BLaER1 (cell line): ENCODE measurements at regions not wholly inside any gene's neighbourhood (a gene's known extent, or its start where the extent isn't known, plus 50 kb on each side); places are given as distances from the start of the nearest gene placed in this dataset.
"Not testable (repeated sequence)": the region's sequence is repeated elsewhere in the genome, so short reads cannot be mapped to it uniquely, and the experiment has no call there.

Source experiments
- H3K27ac ChIP-seq: shearing (Covaris generic); formaldehyde crosslinking; 2 replicates; pipeline ENCODE4 v1.8.1; 2022
- H3K27me3 ChIP-seq: shearing (Covaris generic); formaldehyde crosslinking; 2 replicates; pipeline ENCODE4 v1.8.1; 2022
- H3K36me3 ChIP-seq: shearing (Covaris generic); formaldehyde crosslinking; 2 replicates; pipeline ENCODE4 v1.8.1; 2022
- H3K4me1 ChIP-seq: shearing (Covaris generic); formaldehyde crosslinking; 2 replicates; pipeline ENCODE4 v1.8.1; 2022
- H3K4me2 ChIP-seq: shearing (Covaris generic); formaldehyde crosslinking; 2 replicates; pipeline ENCODE4 v1.8.1; 2022
- H3K4me3 ChIP-seq: shearing (Covaris generic); formaldehyde crosslinking; 2 replicates; pipeline ENCODE4 v1.8.1; 2022
- H3K9ac ChIP-seq: shearing (Covaris generic); formaldehyde crosslinking; 2 replicates; pipeline ENCODE4 v1.8.1; 2022
- H3K9me3 ChIP-seq: shearing (Covaris generic); formaldehyde crosslinking; 2 replicates; pipeline ENCODE4 v1.8.1; 2022
- H4K20me1 ChIP-seq: shearing (Covaris generic); formaldehyde crosslinking; 2 replicates; pipeline ENCODE4 v1.8.1; 2022
- Cebpa-rat ChIP-seq: shearing (Covaris generic); IDR thresholded peaks from 2 replicates; pipeline ENCODE4 v1.8.1; 2022

DNA sequence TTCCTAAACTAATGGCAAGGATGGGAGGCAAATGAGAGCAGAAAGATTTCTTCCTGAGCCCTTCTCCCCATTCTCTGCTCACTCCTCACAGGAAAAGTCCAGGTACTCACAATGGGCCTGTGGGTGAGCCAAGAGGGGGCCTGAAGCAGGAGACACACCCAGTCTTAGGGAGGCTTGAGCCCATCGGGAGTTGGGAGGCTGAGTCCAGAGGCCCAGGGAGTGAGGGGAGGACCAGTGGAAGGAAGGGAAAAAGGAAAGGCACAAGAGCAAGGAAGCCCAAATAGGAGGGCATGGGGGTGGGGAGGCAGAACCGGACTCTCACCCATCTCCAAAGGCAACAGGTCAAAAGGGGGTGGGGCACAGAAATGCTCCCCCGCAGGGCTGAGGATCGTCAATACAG lies 68.1 kb upstream of the CNEP1R1 start:
- no peaks in the 10 kb centered on the region for H3K27me3 ChIP-seq
- no peaks in the 10 kb centered on the region for H4K20me1 ChIP-seq
- H3K4me1 ChIP-seq, result peaks cover 45% of the 10 kb centered on the region
- H3K27ac ChIP-seq, result peak overlapping the region; percentile 5; the same call in 1 of the 2 replicates
- TF ChIP-seq Cebpa-rat, result no peak
- no peak overlapping the region for H3K4me3 ChIP-seq
- no peaks in the 10 kb centered on the region for H3K36me3 ChIP-seq
- H3K4me2 ChIP-seq, result peak overlapping the region; percentile 72; the same call in 1 of the 2 replicates
- H3K9ac ChIP-seq, result no peak overlapping the region
- H3K9me3 ChIP-seq, result no peaks in the 10 kb centered on the region

DNA sequence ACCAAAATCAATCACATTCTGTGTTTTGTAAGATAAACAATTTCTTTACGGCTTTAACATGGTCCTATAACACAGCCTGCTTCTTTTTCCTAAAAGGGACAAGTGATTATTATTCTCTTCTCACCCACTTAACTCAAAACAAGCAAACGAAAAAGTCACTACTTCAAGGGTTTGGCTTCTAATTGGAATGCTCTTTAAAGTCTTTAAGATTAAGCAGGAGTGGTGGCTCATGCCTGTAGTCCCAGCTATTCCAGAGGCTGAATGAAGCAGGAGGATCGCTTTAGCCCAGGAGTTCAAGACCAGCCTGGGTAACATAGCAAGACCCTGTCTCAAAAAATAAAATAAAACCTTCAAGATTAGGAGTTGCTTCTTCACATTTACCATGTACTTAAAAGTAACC lies 66.6 kb upstream of the CNEP1R1 start:
- Histone ChIP-seq H3K4me1 (peaks cover 33% of the 10 kb centered on the region), H3K9ac (no peak overlapping the region), H3K4me3 (no peak overlapping the region), H3K27ac (no peak overlapping the region), H3K9me3 (no peaks in the 10 kb centered on the region), H3K36me3 (no peaks in the 10 kb centered on the region), H4K20me1 (no peaks in the 10 kb centered on the region), H3K4me2 (peak overlapping the region; percentile 72; the same call in 1 of the 2 replicates), H3K27me3 (no peaks in the 10 kb centered on the region)
- TF ChIP-seq Cebpa-rat, result no peak

- TF ChIP-seq Cebpa-rat, result no peak
- Histone ChIP-seq H3K4me1 (peaks cover 33% of the 10 kb centered on the region), H3K27ac (no peak overlapping the region), H3K4me3 (no peak overlapping the region), H4K20me1 (no peaks in the 10 kb centered on the region), H3K9ac (no peak overlapping the region), H3K9me3 (no peaks in the 10 kb centered on the region), H3K4me2 (no peak overlapping the region), H3K36me3 (no peaks in the 10 kb centered on the region), H3K27me3 (no peaks in the 10 kb centered on the region)
These were observed 65.3 kb upstream of the CNEP1R1 start for GRCh38 chr16:49959552-49960277.

DNA sequence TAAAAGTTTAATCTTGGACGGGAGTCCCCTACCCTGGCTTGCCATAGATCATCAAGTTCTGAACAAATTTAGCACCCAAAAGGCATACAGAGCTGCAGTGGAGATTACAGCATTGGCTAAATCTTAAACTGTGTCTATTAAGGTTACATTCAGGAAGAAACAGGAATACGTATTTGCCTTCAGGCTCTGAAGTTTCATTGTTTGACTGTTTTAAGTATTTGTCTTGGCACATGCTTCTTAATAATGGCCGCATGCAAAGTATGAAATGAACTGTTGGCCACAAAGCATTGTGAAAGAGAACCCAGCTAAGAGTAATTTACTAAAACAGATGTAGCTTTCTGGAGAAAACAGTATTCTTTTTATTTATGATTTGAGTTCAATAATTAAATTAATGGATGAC lies 63.9 kb upstream of the CNEP1R1 start:
- Histone ChIP-seq H3K4me3 (no peak overlapping the region), H3K27me3 (no peaks in the 10 kb centered on the region), H3K4me2 (no peak overlapping the region), H4K20me1 (no peaks in the 10 kb centered on the region), H3K9me3 (no peaks in the 10 kb centered on the region), H3K9ac (no peak overlapping the region), H3K36me3 (no peaks in the 10 kb centered on the region), H3K4me1 (peaks cover 21% of the 10 kb centered on the region), H3K27ac (no peak overlapping the region)
- no peak for TF ChIP-seq Cebpa-rat

DNA sequence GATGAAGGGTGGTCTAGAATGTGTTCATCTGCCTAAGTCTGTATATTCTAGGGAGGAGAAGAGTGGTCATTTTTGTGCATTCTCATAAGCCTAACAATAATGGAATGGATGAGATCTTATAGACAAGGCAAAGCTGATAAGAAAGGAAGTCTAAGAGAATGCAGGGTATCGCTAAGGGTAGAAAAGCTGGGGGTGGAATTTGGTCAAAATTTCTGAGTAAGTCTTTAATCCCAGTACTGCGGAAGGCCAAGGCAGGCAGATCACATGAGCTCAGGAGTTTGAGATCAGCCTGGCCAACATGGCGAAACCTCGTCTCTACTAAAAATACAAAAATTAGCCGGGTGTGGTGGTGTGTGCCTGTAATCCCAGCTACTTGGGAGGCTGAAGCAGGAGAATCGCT lies 62.5 kb upstream of the CNEP1R1 start:
- not testable (repeated sequence) for H3K36me3 ChIP-seq, H3K27ac ChIP-seq, H3K4me1 ChIP-seq, H3K9ac ChIP-seq, H3K4me2 ChIP-seq, H3K4me3 ChIP-seq, H3K27me3 ChIP-seq, H4K20me1 ChIP-seq, H3K9me3 ChIP-seq

DNA sequence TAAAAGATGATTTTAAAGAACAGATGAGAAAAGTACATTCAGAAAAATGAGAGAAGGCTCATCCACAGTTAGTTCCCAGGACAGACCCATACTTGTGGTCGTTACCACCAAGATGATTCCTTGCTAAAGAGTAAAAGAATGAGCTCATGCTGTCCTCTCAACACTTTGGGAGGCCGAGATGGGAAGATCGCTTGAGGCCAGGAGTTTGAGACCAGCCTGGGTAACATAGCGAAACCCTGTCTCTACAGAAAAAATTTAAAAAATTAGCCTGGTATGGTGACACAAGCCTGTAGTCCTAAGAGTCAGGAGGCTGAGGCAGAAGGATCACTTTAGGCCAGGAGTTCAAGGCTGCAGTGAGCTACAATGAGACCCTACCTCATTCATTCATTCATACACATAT lies 60.7 kb upstream of the CNEP1R1 start:
- Histone ChIP-seq H3K9me3 (no peaks in the 10 kb centered on the region), H3K4me1 (no peaks in the 10 kb centered on the region), H3K36me3 (no peaks in the 10 kb centered on the region), H4K20me1 (no peaks in the 10 kb centered on the region), H3K9ac (no peak overlapping the region), H3K27me3 (no peaks in the 10 kb centered on the region), H3K27ac (no peak overlapping the region), H3K4me2 (no peak overlapping the region), H3K4me3 (no peak overlapping the region)
- no peak for TF ChIP-seq Cebpa-rat

- Histone ChIP-seq H3K36me3 (no peaks in the 10 kb centered on the region), H3K9me3 (no peaks in the 10 kb centered on the region), H3K9ac (no peak overlapping the region), H3K4me1 (no peaks in the 10 kb centered on the region), H3K27me3 (no peaks in the 10 kb centered on the region), H3K4me3 (no peak overlapping the region), H4K20me1 (no peaks in the 10 kb centered on the region), H3K4me2 (no peak overlapping the region), H3K27ac (no peak overlapping the region)
- TF ChIP-seq Cebpa-rat, result no peak
These were observed 60.1 kb upstream of the CNEP1R1 start for GRCh38 chr16:49964973-49965372.

- no peaks in the 10 kb centered on the region for H3K4me1 ChIP-seq
- H3K27me3 ChIP-seq, result no peaks in the 10 kb centered on the region
- H3K27ac ChIP-seq, result no peak overlapping the region
- H3K9ac ChIP-seq, result no peak overlapping the region
- TF ChIP-seq Cebpa-rat, result no peak
- H3K9me3 ChIP-seq, result no peaks in the 10 kb centered on the region
- H3K36me3 ChIP-seq, result no peaks in the 10 kb centered on the region
- no peak overlapping the region for H3K4me2 ChIP-seq
- H4K20me1 ChIP-seq, result no peaks in the 10 kb centered on the region
- H3K4me3 ChIP-seq, result no peak overlapping the region
These were observed 57.9 kb upstream of the CNEP1R1 start for GRCh38 chr16:49967012-49967559.

GRCh38 chr16:49969091-49970030 lies 55.7 kb upstream of the CNEP1R1 start:
- Histone ChIP-seq H3K4me2 (no peak overlapping the region), H3K27me3 (no peaks in the 10 kb centered on the region), H3K4me3 (no peak overlapping the region), H3K9me3 (no peaks in the 10 kb centered on the region), H3K27ac (no peak overlapping the region), H3K4me1 (no peaks in the 10 kb centered on the region), H3K9ac (no peak overlapping the region), H3K36me3 (no peaks in the 10 kb centered on the region), H4K20me1 (no peaks in the 10 kb centered on the region)
- no peak for TF ChIP-seq Cebpa-rat
